MM.1S (cell line): ENCODE measurements at regions not wholly inside any gene's neighbourhood (a gene's known extent, or its start where the extent isn't known, plus 50 kb on each side); places are given as distances from the start of the nearest gene placed in this dataset.

Experiments
- CTCF ChIP-seq: fragments of 300-600 bp; sonication (generic); IDR thresholded peaks from 2 replicates; pipeline ENCODE4 v1.5.1; 2016; ENCODE audit warnings: antibody characterized with exemption, low read length, mixed read lengths
- EZH2 ChIP-seq: fragments of 300-600 bp; sonication (generic); optimal IDR thresholded peaks from 2 replicates; pipeline ENCODE3; 2017; ENCODE audit warnings: low read depth, mild to moderate bottlenecking, antibody characterized with exemption, low read length, mixed read lengths

- no peak for TF ChIP-seq CTCF
- TF ChIP-seq EZH2: no peak
Measured at GRCh38 chr5:89988998-89989655, 420.4 kb downstream of the CETN3 start.
